IPS-18a (cell line): ENCODE measurements at regions not wholly inside any gene's neighbourhood (a gene's known extent, or its start where the extent isn't known, plus 50 kb on each side); places are given as distances from the start of the nearest gene placed in this dataset.

ENCODE experiments used
- H3K27ac ChIP-seq: one replicate; pipeline ENCODE4 v1.5.1; 2013; ENCODE audit warnings: low read length
- H3K27me3 ChIP-seq: one replicate; pipeline ENCODE4 v1.6.1; 2013; ENCODE audit warnings: mild to moderate bottlenecking, low read length; ENCODE audit not compliant: control insufficient read depth, insufficient read depth
- H3K36me3 ChIP-seq: one replicate; pipeline ENCODE4 v1.6.1; 2013; ENCODE audit warnings: low read depth, low read length; ENCODE audit not compliant: control insufficient read depth
- H3K4me1 ChIP-seq: one replicate; pipeline ENCODE4 v1.6.1; 2013; ENCODE audit warnings: low read depth, low read length; ENCODE audit not compliant: control insufficient read depth
- H3K4me3 ChIP-seq: one replicate; pipeline ENCODE4 v1.5.1; 2013; ENCODE audit warnings: low read length
- H3K9ac ChIP-seq: one replicate; pipeline ENCODE4 v1.6.1; 2013; ENCODE audit warnings: mild to moderate bottlenecking, low read length, moderate library complexity
- H3K9me3 ChIP-seq: one replicate; pipeline ENCODE4 v1.6.1; 2013; ENCODE audit warnings: low read depth, low read length; ENCODE audit not compliant: control insufficient read depth

- Histone ChIP-seq H3K27me3 (no peaks in the 10 kb centered on the region), H3K9me3 (no peaks in the 10 kb centered on the region), H3K27ac (no peak overlapping the region), H3K4me3 (no peak overlapping the region), H3K4me1 (peaks cover 2% of the 10 kb centered on the region), H3K9ac (no peak overlapping the region), H3K36me3 (no peaks in the 10 kb centered on the region)
These were observed 295.7 kb downstream of the FZD1 start for GRCh38 chr7:91559947-91560346.

GRCh38 chr7:91564101-91564500, 299.9 kb downstream of the FZD1 start:
- H3K36me3 ChIP-seq = no peaks in the 10 kb centered on the region
- no peaks in the 10 kb centered on the region for H3K9me3 ChIP-seq
- H3K27me3 ChIP-seq = no peaks in the 10 kb centered on the region
- H3K4me3 ChIP-seq = no peak overlapping the region
- H3K27ac ChIP-seq = no peak overlapping the region
- no peak overlapping the region for H3K9ac ChIP-seq
- H3K4me1 ChIP-seq = peaks cover 5% of the 10 kb centered on the region

GRCh38 chr7:91564541-91564940, 300.3 kb downstream of the FZD1 start:
- Histone ChIP-seq H3K4me3 (no peak overlapping the region), H3K4me1 (peaks cover 5% of the 10 kb centered on the region), H3K27ac (no peak overlapping the region)

GRCh38 chr7:91565499-91566401, 301.5 kb downstream of the FZD1 start:
- no peaks in the 10 kb centered on the region for H3K36me3 ChIP-seq
- H3K9me3 ChIP-seq = no peaks in the 10 kb centered on the region
- no peak overlapping the region for H3K4me3 ChIP-seq

More at GRCh38 chr7:91564541-91564940, 300.3 kb downstream of the FZD1 start:
- no peaks in the 10 kb centered on the region for H3K36me3 ChIP-seq
- H3K27me3 ChIP-seq = no peaks in the 10 kb centered on the region
- H3K9ac ChIP-seq = no peak overlapping the region
- no peaks in the 10 kb centered on the region for H3K9me3 ChIP-seq

GRCh38 chr7:91566402-91566732, 302.1 kb downstream of the FZD1 start:
- Histone ChIP-seq H3K4me3 (no peak overlapping the region), H3K27ac (no peak overlapping the region), H3K9me3 (no peaks in the 10 kb centered on the region), H3K4me1 (peaks cover 5% of the 10 kb centered on the region), H3K9ac (no peak overlapping the region), H3K27me3 (no peaks in the 10 kb centered on the region), H3K36me3 (no peaks in the 10 kb centered on the region)

More at GRCh38 chr7:91565499-91566401, 301.5 kb downstream of the FZD1 start:
- peaks cover 5% of the 10 kb centered on the region for H3K4me1 ChIP-seq
- H3K9ac ChIP-seq = no peak overlapping the region
- no peaks in the 10 kb centered on the region for H3K27me3 ChIP-seq
- H3K27ac ChIP-seq = no peak overlapping the region

GRCh38 chr7:91567081-91568012, 303.1 kb downstream of the FZD1 start:
- no peaks in the 10 kb centered on the region for H3K9me3 ChIP-seq
- H3K9ac ChIP-seq = no peak overlapping the region
- peaks cover 5% of the 10 kb centered on the region for H3K4me1 ChIP-seq
- no peaks in the 10 kb centered on the region for H3K27me3 ChIP-seq
- no peak overlapping the region for H3K4me3 ChIP-seq
- no peaks in the 10 kb centered on the region for H3K36me3 ChIP-seq
- no peak overlapping the region for H3K27ac ChIP-seq

GRCh38 chr7:91568138-91568537, 303.9 kb downstream of the FZD1 start:
- no peak overlapping the region for H3K27ac ChIP-seq
- H3K9me3 ChIP-seq = no peaks in the 10 kb centered on the region
- H3K9ac ChIP-seq = no peak overlapping the region
- no peak overlapping the region for H3K4me3 ChIP-seq
- H3K27me3 ChIP-seq = no peaks in the 10 kb centered on the region
- H3K4me1 ChIP-seq = peaks cover 5% of the 10 kb centered on the region
- H3K36me3 ChIP-seq = no peaks in the 10 kb centered on the region

GRCh38 chr7:91569728-91570457, 305.7 kb downstream of the FZD1 start:
- no peaks in the 10 kb centered on the region for H3K36me3 ChIP-seq
- no peak overlapping the region for H3K27ac ChIP-seq
- H3K4me1 ChIP-seq = peaks cover 5% of the 10 kb centered on the region
- H3K4me3 ChIP-seq = no peak overlapping the region
- no peaks in the 10 kb centered on the region for H3K9me3 ChIP-seq
- H3K9ac ChIP-seq = no peak overlapping the region
- no peaks in the 10 kb centered on the region for H3K27me3 ChIP-seq

GRCh38 chr7:91570560-91570959, 306.3 kb downstream of the FZD1 start:
- H3K27ac ChIP-seq = no peak overlapping the region
- no peaks in the 10 kb centered on the region for H3K27me3 ChIP-seq
- H3K9me3 ChIP-seq = no peaks in the 10 kb centered on the region
- H3K9ac ChIP-seq = no peak overlapping the region
- H3K4me3 ChIP-seq = no peak overlapping the region
- no peaks in the 10 kb centered on the region for H3K36me3 ChIP-seq
- peaks cover 1% of the 10 kb centered on the region for H3K4me1 ChIP-seq

GRCh38 chr7:91571601-91572000, 307.4 kb downstream of the FZD1 start:
- no peaks in the 10 kb centered on the region for H3K4me1 ChIP-seq
- no peaks in the 10 kb centered on the region for H3K36me3 ChIP-seq
- no peaks in the 10 kb centered on the region for H3K27me3 ChIP-seq
- H3K4me3 ChIP-seq = no peak overlapping the region
- no peaks in the 10 kb centered on the region for H3K9me3 ChIP-seq
- no peak overlapping the region for H3K27ac ChIP-seq
- no peak overlapping the region for H3K9ac ChIP-seq

GRCh38 chr7:91573405-91573804, 307.1 kb downstream of the MTERF1 start:
- Histone ChIP-seq H3K9ac (no peak overlapping the region), H3K27ac (no peak overlapping the region), H3K27me3 (no peaks in the 10 kb centered on the region), H3K36me3 (no peaks in the 10 kb centered on the region), H3K9me3 (no peaks in the 10 kb centered on the region), H3K4me3 (no peak overlapping the region), H3K4me1 (no peaks in the 10 kb centered on the region)
